COR-L47 (cell line): ENCODE measurements at regions not wholly inside any gene's neighbourhood (a gene's known extent, or its start where the extent isn't known, plus 50 kb on each side); places are given as distances from the start of the nearest gene placed in this dataset.

ENCODE experiments used
- DNase-seq: peaks from one replicate; lab custom pipeline; 2025; lab: John Stamatoyannopoulos, UW

GRCh38 chr6:165985806-165986299 is 181.8 kb downstream of the TBXT start:
- DNase-seq: no peak

DNA sequence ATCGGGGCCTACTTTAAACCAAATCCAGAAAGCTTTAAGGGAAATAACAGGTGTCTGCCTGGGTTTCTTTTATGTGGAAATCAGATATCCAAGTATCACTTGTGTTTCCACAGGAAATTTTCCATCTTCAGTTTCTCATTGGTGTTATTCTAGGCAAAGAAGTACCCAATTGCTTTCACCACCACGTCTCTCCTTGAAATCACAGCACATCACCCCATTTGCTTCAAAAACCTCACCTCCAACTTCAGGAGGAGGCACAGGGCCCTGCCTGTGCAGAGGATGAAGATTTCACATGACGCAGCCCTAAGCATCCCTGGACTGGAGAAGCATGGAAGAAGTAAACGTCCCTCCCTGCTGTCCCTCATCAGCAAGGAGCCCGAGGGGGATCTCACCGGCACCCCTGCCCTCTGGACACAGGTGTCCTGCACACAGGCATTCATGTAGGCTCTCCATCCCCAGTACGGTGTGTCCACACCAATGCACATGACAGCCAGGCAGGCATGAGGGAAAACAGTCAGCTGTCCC is 182.3 kb downstream of the TBXT start:
- DNase-seq: no peak

DNA sequence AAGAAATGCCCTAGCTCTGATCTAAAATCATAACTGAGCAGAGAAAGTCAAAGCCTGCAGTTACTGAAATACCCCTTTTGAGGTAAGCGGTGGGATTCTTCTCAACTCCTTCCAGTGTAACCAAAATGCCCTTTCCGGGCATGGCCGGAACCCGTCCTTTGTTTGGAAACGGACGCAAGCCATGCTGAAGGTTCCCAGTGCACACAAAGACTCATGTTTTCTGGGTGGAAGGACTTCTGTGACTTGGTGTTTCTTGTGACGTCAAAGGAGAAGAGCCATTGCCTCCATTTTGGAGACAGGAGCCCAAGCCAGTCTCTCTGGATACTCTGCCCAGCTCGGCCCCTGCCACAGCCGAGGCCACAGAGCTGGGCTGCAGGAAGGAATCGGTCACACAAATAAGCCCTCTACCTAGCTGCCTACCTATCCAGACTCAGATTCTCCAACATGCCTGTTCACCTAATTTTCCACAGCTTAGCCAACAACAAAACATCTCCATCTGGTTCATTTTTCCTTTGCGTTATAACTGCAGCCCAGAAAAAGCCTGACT is 182.8 kb downstream of the TBXT start:
- DNase-seq: no peak

DNA sequence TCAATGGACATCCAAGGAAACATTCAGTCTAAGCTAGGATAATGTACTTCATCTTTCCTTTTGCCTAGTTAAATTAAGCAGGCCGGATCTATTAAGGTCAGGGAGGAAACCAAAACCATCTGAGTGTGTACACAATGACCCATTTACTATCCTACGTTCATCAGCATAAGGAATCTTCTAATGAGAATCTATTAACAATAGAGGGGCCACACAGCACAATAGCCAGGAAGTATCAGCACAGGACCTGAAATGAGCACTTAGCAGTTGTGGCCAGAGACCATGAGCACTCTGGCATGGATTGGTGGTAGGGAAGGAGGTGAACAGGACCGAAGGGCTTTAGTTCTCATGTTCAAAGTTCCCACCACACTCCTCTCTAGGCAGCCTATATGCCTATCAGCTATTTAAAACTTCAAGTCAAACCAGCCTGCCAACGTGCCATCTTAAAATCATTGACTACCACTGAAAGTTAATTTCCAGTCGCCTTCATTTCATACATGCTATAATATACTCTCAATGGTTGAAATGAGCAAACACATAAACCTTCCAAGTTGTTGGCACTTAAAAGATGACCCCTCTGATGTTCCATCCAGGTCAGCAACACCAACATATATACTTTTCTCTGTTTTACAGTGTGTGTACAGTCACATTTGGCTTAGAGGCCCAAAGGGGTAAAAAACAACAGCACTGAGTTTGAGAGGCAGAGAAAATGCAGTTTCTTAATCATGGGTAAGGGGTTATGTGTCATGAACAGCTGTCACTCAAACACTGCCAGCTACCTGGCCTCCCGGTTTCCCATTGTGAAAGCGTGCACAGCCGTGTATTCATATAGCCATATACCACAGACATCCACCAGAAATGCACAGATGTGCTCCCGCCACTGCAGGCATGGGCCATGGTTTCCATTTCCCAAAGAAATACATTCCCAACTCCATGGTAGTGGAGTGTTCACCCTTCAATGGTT is 184.3 kb downstream of the TBXT start:
- no peak for DNase-seq

GRCh38 chr6:165978476-165978875 is 189.2 kb downstream of the TBXT start:
- no peak for DNase-seq

- DNase-seq: no peak
These were observed 191.0 kb downstream of the TBXT start for GRCh38 chr6:165976684-165977083.

GRCh38 chr6:165974817-165975216 is 192.8 kb downstream of the TBXT start:
- DNase-seq: no peak

GRCh38 chr6:165973473-165973872 is 194.2 kb downstream of the TBXT start:
- DNase-seq: no peak

DNA sequence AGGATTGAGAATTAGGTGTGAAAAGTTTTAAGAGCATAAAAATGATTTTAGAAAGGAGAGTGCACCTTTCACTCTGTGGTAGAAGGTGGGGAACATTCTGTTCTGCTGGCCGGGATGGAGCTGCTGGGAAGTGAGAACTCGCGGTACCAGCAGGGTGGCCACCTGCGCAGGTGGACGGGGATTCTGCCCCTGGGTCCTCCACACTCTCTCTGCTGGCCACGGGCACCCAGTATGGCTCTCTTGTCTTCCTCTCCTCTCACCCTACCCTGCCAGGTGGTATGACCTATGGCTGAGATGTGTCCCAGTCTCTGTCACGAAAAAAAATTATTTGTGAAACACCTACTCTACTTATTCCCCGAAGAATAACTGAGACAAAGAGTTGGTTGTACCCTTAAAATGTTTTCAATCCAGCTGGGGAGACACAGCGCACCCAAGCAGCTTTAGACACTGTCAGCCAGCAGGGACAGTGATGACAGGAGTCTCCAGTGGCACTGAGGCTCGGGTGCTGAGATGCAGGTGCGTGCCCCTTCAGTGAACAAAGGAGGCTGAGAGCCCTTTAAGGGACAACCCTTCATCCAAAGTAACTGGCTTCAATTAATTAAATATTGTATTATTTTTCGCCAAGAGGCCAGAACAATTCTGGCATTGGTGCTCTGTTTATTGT is 195.4 kb downstream of the TBXT start:
- DNase-seq: no peak

DNA sequence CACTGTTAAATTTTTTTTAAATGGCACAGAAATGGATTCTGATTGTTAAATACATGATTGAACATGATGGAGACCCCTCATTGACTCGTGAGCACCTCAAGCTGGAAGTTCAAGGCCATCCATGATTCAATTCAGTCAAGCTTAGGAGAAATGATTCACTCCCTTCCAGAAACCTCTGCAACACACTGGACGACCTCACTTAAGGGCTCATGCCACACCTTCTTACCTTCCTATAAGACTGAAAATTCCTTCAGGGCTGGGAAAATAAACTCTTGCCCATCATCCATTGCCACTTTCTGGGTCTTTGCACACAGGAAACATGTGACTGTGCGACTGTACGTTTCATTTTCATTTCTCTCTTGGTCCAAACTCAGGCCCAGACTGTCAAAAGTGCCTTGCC is 196.4 kb downstream of the TBXT start:
- no peak for DNase-seq

DNA sequence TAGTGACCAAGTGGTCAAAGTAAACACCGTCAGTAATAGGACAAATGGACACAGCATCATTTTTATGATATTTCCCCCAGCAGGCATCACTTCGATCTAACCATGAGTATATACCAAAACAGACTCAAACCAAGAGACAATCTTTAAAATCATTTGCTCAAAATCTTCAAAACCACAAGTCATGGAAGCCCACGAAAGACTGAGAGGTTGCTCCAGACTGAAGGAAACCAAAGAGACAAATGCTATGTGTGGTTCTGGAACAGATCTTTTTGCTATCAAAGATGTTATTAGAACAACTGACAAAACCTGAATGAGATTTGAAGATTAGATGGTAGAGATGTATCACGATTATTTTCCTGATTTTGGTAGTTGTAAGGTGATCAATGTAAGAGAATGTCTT is 197.7 kb downstream of the TBXT start:
- no peak for DNase-seq

GRCh38 chr6:165969184-165969583 is 198.5 kb downstream of the TBXT start:
- DNase-seq: no peak

DNA sequence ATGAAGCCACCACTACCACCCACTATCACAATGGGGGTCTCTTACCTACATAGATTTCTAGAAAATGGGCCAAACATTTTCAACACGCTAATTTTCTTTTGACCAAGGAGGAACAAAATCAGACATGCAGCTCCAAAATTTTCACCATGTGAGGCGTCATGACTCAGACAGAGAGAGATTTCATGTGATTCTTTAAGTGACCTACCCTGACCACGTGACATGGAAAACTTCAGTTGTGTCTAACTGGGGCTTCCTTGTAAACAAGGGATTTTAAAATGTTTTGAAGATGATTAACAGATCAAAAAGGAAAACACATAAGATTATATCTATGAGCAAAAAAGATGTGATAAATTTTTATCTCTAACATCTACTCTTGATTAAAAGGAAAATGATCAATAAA is 199.2 kb downstream of the TBXT start:
- no peak for DNase-seq

- no peak for DNase-seq
These were observed 199.7 kb downstream of the TBXT start for GRCh38 chr6:165967810-165968407.

DNA sequence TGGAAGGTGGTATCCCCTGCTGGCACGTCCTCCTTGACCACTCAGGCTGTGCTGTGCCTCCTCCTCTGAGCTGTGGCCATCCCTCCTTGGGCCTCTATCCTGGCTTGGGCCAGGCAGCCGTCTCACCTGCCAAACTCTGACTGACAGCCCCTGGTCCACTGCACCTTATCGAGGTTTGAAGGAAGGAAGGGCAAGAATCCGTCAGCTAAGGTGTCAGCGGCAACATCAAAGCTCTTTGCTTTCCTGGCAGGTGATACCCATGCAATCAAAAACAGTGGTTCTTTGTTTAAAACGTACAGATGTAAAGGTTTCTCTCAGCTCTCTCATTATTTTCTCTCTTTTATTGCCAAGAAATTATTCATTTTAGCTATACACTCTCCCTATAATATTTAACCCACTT is 203.9 kb downstream of the TBXT start:
- DNase-seq: no peak

GRCh38 chr6:165962366-165962765 is 205.3 kb downstream of the TBXT start:
- DNase-seq: no peak

- no peak for DNase-seq
These were observed 206.4 kb downstream of the TBXT start for GRCh38 chr6:165961233-165961632.

DNA sequence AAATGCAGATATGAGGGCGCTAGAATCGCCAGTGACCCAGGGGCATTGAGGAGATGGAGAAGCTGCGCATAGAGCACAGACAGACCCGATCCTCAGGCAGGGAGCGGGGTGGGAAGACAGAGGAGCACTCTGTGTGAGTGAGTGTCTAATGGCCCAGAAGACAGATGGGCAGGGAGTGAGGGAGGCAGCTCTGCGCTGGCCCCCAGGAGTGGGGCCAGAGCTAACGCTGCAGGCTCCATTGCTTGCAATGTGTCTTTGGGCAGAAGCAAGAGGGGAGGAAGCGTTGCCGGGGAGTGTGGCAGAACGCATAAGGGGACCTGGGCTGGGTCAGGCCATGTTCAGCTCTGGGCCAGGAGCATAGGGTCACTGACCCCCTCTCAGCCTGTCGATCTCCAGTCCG is 207.0 kb downstream of the TBXT start:
- DNase-seq: no peak

DNA sequence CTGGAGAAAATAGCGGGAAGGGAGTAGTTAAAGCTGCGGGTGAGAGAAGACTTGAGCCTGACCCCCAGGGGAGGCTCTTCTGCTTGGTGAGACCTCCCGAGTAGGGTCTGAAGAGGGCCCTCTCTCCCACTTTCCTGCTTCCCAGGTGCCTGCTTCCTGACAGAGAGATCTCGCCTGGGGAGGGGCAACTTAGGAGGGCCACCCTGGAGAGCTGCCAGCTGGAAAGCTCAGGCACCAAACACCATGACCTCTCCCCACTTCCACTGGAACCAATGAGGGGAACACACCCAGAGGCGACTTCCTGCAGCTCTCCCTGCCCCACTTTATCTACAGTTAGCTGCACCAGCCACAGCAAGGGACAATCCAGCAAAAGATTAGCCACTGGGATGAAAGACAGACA is 208.0 kb downstream of the TBXT start:
- no peak for DNase-seq

DNA sequence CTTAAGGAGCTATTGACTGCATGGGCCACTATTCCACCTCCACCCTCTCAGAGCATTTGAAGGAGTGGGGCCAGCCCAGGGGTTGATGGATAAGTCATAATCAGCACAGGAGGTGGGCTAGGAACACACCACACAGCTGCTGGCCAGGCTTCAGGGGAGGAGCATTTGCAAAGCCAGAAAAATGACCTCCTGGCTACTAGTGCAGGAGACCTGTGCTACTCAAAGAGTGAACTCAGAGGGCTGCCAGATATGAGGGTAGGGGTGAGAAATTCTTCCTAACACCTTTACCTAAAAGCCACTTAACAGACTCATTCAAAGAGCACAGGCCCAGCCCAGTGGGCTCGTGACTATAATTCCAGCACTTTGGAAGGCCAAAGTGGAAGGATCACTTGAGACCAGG is 210.8 kb downstream of the TBXT start:
- no peak for DNase-seq

DNA sequence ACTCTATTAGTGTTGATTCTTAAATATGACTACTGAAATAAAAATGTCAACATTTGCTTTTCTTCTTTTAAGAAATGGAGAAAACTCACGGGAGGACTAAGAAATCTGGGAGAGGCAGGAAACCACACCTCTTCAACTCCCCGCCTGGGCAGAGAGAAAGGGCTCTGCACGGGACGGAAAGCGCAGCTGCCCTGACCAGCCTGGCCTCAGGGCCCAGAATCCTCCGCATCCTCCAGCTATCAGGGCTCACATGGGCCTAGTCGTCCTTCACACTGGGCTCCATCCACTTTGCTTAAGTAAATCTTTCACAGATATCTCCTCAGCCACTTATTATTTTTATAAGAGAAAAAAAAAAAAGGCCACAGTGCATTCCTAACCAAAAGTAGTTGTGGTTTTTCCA is 215.1 kb downstream of the TBXT start:
- DNase-seq: no peak

- no peak for DNase-seq
These were observed 217.3 kb downstream of the TBXT start for GRCh38 chr6:165950316-165950715.
